ENCODE measurements at regions not wholly inside any gene's neighbourhood (a gene's known extent, or its start where the extent isn't known, plus 50 kb on each side); places are given as distances from the start of the nearest gene placed in this dataset.

DNA sequence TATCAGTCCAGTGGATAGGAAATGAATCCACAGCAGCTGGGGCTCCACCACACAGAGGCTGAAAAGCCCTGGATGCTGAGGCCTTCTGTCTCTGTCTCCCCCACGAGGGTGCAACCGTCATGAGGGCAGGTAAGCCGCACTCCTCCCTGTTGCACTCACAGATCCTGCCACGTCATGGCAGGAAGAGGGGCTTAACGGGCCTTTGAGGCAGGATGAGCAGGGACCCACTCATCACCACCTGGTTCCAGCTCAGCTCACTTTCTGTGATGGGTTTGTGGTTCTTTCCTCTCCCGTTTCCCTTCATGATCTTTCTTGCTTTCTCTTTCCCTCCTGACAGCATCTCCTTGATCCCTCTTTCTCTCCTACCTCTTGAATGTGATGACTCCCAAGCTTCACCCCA is 575.2 kb downstream of the CCDC171 start:
- DNase-seq (ENCODE audit: low read depth, low spot score), result no peak

DNA sequence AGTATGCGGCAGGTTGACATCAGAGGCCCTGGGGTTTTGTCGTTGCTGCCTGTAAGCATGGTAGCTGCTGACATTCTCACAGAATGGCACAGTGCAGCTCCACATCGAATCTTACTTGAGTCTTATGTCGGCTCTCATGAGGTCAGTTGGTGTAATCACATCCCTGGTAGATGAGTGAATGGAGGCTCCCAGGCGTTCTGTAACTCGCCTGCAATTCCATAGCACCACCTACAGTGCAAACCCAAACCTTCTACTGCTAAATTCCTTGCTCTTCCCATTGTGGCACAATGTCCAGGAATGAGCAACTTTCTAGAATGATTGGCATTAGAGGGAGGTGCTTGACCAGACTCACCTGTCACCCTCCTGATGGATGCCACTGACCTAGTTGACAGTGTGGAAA is 578.4 kb downstream of the CCDC171 start:
- DNase-seq (ENCODE audit: low read depth, low spot score), result no peak

DNA sequence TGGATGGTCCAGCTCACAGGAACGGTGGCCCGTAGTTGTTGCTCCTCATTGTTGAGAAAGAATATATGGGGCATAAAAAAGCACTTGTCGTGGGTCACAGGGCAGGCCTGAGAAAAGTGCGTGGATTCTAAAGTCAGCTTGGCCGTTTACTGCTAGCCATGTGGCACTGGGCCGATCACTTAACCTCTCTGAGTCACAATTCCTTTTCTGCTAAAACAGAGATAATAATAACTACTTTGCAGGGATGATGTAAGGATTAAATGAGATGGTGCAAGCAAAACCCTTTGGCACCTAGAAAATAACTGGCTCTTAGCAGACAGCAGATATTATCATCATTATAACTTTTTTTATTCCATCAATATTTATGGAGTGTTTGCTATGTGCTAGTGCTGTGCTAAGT is 579.7 kb downstream of the CCDC171 start:
- no peak for DNase-seq (ENCODE audit: low read depth, low spot score)

DNA sequence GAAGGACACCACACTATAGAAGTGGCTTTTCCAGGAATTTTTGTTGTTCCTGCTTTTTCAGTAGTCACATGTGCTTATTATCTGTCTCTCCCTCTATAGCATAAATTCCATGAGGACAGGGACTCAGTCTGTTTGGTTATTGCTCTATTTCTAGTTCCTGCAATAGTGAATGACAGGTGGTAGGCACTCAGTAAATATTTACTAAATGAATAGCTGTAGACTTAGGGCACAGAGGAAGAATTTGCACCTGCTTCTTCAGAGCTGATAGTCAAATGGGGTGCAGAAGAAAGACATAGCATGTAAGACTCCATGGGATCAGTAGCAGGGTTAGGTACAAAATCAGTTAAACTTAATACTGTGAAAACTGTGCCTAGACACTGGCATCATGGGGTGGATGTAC is 580.2 kb downstream of the CCDC171 start:
- DNase-seq (ENCODE audit: low read depth, low spot score), result no peak

DNA sequence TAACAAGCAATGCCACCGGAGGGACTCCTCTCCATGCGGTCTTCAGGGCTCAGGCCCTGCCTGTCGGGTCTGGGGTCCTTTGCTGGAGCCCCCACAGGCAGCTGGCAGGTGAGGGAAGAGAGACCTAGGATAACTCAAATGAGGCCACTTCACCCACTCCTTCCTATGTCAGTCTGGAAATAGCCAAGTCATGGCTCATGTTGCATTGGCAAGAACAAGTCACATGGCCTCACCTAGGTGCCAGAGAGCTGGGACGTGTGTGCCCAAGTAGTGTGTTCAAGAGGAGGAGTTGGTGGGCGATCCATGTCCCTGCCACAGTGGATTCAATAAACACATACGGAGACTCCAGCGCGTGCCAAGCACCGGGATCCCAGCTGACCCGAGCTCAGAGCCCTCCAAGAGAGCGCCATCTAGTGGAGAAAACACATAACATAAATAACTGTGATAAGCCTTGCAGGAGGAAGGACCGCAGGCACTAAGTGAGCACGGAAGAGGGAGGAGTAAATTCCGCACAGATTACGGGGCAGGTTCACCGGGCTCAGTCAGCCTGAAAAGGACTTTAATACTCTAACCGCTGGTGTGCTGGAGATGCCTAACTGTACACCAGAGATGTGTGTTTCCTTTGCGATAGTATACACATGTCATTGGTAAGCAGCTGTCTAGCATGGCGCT is 580.8 kb downstream of the CCDC171 start:
- DNase-seq (ENCODE audit: low read depth, low spot score), result no peak

- DNase-seq (ENCODE audit: low read depth, low spot score), result no peak
Measured at GRCh38 chr9:16134351-16134750, 581.5 kb downstream of the CCDC171 start.

GRCh38 chr9:16135968-16136367 is 583.1 kb downstream of the CCDC171 start:
- DNase-seq (ENCODE audit: low read depth, low spot score), result no peak

- no peak for DNase-seq (ENCODE audit: low read depth, low spot score)
Measured at GRCh38 chr9:16136451-16136850, 583.6 kb downstream of the CCDC171 start.

- DNase-seq (ENCODE audit: low read depth, low spot score), result no peak
Measured at GRCh38 chr9:16136961-16137360, 584.1 kb downstream of the CCDC171 start.

GRCh38 chr9:16138561-16139491 is 586.0 kb downstream of the CCDC171 start:
- no peak for DNase-seq (ENCODE audit: low read depth, low spot score)

DNA sequence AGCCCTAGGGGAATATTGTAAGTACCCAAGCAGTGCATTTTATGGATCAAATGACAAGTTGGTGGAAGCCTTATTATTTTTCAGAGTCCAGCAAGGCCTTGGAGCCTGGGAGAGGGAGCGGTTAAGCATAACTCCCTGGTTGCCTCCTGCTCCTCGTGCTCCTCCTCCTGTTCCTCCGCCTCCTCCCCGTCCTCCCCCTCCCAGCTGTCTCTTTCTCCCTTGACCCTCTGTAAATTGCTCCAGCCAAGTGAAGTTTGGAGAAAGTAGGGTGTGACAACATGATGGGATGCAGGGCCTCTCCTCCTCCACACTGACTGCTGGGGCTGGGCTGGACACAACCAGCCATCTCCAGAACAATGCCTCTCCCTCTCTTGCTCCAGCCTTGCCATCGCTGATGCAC is 586.9 kb downstream of the CCDC171 start:
- no peak for DNase-seq (ENCODE audit: low read depth, low spot score)

DNA sequence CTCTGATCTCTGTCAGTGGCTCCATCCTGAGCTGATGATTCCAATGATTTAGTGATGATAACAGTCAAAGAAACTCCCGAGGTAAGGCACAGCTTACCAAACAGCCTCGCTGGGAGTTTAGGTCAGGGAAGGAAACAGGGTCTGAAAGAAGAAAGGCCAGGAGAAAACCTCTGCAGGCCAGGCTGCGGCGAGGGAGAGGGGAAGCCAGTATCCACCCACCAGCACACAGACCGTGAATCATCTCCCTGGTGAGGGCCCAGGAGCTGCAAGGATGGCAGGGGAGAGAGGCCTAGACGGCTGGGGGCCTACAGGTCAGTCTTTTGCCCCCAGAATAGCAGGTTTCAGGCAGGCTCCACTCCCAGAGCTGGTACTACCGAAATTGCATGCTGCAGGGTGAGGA is 590.5 kb downstream of the CCDC171 start:
- DNase-seq (ENCODE audit: low read depth, low spot score), result no peak

- DNase-seq (ENCODE audit: low read depth, low spot score), result no peak
Measured at GRCh38 chr9:16143947-16144890, 591.4 kb downstream of the CCDC171 start.

GRCh38 chr9:16145196-16145950 is 592.5 kb downstream of the CCDC171 start:
- DNase-seq (ENCODE audit: low read depth, low spot score), result no peak

DNA sequence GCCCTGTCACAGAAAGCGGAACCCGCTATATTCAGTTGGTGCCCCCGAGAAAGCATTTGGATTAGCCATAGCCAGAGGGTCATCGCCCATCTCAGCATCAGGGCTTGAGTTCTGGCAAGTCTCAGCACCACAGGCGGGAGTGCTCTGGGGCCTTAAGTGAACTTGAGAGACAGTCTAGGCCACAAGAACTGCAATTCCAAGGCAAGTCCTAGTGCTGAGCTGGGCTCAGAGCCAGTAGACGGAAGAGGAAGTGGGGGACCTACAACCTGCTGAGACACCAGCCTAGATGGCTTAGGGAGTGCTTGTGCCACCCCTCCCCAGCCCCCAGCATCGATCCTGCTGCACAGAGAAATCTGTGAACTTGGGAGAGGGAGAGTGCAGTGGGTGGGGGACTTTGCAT is 594.9 kb downstream of the CCDC171 start:
- no peak for DNase-seq (ENCODE audit: low read depth, low spot score)

DNA sequence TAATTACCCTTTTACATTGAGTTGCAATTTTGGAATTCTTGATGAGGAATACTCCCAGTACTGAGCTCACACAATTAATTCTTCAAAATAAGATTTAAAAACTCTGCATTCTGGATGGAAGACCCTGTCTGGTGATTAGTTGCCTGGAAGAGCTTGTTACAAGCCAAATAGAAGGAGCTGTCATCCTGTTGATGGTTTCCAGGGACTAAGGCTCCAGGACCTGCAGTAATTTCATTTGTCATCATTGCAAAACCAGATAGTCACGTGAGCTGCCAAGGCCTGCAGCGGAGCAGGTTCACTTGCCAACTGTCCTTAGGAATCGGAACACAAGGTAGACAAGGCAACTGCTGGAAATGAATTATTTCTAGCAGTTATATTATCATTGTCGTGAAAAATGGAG is 597.7 kb downstream of the CCDC171 start:
- DNase-seq (ENCODE audit: low read depth, low spot score), result no peak

GRCh38 chr9:16150938-16151650 is 598.3 kb downstream of the CCDC171 start:
- DNase-seq (ENCODE audit: low read depth, low spot score), result no peak

DNA sequence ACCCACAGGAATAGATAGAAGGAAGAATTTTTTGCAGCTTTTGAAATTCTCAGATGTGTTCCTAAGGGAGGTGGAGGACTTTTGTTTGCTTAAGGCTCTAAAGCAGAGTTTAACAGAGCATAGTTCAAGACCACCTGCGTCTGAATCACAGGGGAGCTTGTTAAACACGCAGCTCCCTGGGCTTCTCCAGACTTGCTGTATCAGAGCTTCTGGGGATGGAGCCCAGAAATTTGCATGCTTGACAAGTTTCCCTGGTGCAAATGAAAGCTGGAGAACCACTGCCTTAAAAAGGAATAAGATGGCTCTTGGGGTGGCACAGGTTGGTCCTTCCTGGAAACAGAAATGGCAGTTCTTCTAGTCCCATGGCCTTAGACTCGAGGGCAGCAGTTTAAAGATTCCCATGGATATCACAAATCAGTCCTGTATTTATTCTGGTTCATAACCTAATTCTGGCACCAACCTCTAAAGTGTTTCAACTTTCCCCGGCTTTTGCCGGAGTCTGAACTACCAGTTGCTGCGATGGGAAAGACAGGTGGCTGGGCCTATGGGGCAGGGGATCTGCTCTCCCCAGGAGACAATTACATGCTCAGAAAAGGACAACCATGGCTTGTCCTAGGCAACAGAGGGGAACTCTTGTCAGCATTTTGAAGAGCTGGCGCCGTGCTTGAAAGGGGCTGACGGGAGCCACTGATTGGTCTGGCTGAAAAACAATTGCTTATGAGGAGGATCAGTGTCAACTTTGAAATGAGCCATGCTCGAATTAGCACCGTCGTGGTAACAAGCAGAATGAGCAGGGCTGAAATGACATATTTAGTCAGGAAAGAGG is 599.6 kb downstream of the CCDC171 start:
- DNase-seq (ENCODE audit: low read depth, low spot score), result no peak

DNA sequence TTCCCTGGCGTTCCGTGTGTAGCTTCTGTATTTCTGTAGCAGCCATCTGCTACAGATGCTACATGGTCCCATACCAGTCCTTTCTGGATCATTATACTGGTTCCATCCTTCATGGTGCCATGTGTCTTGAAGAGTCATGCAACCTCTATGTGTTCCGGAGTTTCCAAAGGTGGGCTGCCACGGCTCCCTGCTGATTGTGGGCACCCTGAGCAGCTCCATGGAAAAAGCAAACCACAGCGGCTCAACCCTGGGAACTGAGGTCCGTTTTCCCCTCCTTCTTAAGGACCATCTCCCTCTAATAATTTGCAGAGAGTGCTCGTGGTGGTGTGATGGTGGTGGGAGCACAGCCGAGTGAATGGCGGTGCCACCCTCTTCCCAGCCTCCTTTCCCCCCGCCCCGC is 600.4 kb downstream of the CCDC171 start:
- no peak for DNase-seq (ENCODE audit: low read depth, low spot score)

DNA sequence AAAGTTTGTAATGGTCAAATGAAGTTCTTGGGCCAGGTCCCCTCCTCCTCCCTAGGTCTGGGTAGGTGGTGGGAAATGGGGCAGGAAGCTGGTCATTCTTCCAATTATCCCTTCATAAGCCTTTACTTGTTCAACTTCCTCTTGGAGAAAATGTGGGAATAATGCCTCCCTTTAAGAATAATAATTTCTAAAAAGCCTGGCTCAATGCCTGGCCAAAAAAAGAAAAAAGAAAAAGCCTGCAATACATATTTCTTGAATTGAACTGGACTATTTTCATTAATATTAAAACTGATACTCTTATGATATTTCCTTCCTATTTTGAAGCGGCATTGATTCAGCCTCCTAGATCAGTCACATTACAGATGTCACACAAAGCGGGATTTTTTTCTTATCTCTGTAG is 600.9 kb downstream of the CCDC171 start:
- no peak for DNase-seq (ENCODE audit: low read depth, low spot score)

All from activated naive CD8-positive, alpha-beta T cell treated with anti-CD3 and anti-CD28 coated beads, Interleukin-2, amount 50 U/mL, for 16 hours (primary cell).